ENCODE measurements at regions not wholly inside any gene's neighbourhood (a gene's known extent, or its start where the extent isn't known, plus 50 kb on each side); places are given as distances from the start of the nearest gene placed in this dataset.

DNA sequence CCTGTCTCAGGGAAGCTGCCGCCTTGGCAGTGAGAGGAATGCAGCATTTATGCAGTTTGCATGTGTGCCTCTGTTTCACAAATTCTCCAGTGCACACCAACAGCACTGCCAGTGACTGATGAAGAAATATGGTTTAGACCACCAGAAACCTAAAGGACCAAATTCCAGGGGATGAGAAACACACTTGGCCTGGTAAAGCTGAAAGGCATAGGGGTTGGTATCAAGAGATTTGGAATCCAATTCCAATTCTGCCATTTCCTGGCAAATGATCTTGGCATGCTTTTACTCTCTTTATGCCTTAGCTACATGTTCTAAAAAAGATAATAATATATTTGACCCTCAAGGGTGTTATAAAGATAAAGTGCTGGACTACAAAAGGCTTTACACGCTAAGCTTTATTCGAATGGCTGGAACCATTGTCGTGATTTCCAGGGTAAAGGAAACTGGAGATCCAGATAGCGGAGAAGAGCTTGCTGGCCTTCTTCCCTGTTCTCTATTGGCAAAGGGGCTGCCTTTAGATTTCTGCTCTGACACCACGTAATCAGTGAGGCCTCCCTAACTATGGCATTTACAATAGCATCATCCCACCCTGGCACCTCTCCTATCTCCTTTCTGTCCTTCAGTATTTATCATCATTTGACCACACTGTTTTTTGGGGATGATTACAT, 359.8 kb upstream of the ASIC2 start:
- no peak for DNase-seq

DNA sequence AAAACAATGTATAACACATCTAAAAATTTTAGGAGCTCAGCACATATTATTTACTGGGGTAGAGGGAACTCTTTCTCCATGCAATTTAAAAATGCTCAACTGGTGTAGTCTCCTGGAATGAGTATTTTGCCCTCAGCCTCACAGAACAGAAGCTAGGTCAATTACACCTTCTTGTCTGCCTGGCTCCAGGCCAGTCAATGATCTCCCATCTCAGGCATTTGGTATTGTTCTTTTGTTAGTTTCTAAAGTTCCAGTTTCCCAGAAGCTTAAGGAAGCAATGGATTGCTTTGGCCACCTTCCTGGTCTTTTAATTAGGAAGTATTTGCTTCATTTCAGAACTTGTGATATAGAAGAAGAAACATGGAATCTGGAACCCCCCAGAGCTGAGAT, 360.3 kb upstream of the ASIC2 start:
- no peak for DNase-seq

DNA sequence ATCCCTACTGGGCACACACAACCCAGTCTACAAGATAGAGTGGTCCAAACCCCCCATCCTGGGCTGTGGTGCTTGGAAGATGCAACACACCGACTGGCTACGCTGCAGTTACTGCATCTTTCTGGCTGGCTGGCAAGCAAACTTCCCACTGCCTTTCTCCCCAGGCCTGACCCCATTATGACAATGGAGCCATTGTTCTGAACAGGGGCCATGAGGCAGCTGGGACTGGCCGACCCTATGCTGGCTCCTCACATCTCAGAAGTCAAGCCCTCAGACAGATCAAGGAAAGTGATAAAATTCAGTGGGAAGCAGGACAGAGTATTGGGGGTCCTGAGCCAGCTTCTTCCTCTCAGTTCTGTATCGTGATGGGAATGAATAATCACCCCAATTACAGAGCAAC, 364.1 kb upstream of the ASIC2 start:
- no peak for DNase-seq

DNA sequence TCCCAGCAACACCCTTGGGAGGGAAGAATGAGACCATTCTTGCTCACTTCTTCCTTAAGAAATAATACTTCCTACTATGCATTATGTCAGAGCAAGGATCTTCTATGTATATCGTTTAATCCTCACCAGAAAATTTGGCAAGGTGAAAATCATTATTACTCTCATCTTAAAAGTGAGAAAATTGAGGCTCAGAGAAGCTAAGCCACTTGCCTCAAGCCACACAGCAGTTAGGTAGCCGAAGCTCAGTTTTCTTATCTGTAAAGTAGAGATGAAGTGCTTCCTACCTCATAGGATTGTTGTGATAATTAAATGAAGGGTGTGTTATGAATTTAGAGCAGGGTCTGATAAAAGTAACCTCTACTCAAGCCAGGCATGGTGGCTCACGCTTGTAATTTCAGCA, 368.9 kb upstream of the ASIC2 start:
- no peak for DNase-seq

DNA sequence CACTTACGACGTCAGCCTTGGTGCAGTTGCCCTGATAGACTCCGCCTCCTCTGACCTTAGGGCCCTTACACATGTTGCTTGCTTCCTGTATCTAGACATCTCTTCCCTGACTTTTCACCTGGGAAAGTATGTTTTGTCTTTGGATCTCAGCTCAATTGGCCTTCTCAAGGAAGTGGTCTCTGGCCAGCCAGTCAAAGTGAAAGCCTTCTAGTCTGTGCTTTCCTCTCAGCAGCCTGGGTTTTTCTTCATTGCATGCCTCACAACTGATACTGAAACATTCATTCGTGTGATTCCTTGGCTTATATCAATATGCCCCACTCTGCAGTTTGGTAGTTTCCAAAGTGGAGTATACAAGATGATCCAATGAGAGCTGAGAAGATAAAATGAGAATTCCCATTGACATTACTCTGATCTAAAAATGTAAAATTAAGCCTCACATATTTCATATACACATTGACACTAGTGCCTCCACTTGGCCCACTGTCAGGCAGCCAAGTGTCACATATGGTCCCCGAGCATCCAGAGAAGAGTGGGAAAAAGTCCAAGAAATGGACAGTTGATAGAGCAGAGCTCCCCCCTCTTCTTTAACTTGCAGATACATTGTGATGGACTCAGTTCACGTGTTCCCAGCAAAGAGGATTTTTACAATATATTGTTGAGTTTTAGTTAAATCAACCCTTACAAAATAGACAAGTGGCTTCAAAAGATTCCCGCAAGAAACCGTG, 371.2 kb upstream of the ASIC2 start:
- no peak for DNase-seq

DNA sequence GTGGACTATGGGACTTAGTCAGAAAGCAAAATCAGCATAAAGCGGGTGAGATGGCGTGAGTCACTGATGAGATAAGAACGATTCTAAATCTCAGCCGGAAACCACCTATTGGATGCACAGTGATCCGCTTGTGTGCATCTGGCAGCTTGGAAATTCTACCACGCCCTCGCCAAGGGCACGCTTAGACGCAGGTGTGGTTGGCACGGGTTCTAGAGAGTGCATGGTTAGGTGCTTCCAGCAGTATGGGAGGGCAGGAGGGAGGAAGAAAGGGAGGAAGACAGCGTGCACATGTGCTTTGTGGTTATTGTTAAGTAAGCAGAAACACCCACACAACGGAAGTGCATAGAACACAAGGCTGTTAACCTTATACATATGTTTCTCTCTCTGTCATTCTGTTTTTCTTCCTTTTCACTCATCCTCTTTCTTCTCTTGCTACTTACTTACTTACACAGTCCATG, 374.0 kb upstream of the ASIC2 start:
- DNase-seq, result no peak

DNA sequence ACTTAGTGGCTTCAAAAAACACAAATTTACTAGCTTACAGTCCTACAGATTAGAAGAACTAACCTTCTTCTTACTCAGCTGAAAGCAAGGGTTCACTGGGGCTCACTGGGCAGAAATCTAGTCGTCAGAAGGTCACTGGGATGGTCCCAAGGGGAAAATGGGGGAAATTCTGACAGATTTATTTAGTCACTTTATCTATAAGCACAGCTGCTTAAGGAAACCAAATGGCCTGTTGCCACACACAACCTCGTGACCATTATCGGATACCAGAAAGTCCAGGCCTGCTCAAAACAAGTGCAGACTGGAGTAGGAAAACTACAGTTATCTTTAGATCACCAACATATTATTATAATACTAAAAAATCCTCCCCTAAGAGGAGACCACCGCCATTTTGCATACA, 374.6 kb upstream of the ASIC2 start:
- DNase-seq, result no peak

DNA sequence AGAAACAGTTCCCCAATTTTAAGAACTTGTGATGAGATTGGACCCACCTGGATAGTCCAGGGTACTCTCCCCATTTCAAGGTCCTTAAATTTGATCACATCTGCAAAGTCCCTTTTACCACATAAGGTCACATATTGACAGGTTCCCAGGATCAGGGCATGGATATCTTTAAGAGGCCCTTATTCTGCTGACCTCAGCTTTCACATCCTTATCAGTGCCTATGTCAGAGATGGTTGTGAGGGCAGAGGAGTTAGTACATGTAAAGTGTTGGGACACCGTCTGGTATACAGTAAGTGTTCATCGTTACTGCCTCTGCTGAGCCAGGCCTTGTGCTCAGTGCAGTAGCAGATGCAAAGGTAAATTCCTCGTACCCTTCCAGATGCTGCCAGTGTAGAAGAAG, 375.4 kb upstream of the ASIC2 start:
- DNase-seq, result no peak

DNA sequence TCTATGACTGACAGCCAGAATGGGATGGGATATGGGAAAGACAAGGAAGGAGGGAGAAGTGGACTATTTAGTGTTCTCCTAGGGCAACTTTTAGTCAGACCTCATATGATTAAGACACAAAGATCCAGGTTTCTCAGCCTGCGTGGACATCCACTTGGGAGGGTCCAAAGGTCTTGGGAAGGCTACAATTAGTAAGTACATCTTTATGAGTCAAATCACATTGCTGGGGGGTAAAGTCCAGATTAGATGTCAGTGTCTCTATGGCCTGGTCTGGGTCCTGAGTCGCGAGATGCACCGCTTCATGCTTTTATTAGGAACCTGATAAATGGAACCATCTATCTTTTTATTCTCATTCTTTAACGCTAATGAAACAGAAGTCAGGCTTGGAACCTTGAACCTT, 378.4 kb upstream of the ASIC2 start:
- no peak for DNase-seq

DNA sequence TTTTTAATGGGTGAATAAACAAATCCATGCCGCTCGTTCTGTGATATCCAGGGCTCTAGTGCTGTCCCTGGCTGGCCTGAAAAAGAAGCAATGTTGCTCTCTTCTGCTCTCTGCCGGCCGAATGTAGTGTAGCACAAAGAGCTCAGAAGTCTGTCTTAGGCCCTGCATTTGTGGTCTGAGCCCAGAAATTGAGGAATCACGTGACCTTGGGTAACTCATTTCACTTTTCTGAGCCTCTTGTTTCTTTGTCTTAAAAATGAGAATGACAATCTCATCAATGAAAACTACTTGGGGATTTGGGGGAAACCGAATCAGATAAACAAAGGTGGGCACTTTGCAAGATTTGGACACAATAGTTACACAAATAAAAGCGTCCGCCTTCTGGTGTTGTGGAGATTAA, 381.6 kb upstream of the ASIC2 start:
- DNase-seq, result peak; percentile 7 to 21

DNA sequence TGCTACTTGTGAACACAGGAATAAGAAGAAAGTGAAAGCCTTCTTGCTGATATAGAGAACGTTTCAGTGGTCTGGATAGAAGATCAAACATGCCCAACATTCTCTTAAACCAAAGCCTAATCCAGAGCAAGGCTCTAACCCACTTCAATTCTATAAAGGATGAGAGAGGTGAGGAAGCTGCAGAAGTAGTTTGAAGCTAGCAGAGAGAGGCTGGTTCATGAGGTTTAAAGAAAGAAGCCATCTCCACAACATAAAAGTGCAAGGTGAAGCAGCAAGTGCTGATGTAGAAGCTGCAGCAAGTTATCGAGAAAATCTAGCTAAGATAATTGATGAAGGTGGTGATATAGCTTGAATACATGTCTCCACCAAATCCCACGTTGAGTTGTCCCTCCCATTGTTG, 383.3 kb upstream of the ASIC2 start:
- no peak for DNase-seq

DNA sequence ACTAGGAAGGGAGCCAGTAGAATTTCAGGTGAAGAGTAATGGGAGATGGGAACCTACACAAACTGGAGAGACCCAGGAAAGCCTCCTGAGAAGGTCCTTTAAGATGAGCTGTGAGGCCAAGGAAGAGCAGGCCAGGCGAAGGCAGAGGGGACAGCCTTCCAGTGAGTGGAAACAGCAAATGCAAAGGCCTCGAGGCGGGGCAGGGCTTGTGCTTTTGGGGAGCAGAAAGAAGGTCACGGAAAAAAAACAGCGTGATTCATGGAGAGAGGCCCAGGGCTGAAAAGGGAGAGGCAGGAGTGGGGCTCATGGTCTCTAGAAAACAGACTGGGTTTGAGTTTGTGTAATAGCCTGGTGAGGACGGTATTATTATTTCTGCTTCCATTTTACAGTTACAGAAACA, 386.5 kb upstream of the ASIC2 start:
- DNase-seq, result no peak

DNA sequence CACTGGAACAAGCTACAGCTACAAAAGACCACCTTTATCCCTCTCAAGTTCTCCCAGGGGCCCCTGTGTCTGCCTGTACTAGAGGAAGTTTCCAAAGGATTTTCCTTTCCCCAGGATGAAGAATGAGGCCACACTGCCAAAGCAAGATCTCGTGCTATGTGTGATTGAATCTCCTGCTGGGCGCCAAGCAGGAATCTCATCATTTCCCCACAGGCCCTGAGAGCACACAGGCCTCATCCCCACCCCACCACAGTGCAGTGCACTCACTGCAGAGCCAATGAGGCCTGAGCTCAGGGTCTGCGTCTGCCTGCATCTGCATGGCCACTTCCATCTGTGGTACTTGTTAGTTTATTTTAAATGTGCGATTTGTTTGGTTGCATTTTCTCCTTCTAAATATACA, 387.4 kb upstream of the ASIC2 start:
- DNase-seq, result no peak

DNA sequence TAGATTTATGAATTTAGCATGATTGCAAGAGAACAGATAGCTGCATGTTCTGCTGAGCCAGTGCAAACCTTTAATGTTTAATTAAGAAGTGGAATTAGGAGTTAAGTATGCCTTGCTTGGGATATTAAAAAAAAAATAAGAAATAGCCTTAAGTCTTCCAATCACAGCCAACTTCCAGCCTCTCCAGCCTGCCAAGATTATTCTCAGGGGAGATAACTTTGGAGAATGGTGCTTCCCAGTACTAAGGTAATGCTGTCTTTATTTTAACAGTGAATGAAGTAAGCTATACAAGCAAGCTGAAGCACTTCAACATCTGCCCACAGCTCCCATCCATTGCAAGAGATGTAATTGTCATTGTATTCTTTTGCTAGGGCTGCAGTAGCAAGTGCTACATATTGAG, 389.5 kb upstream of the ASIC2 start:
- no peak for DNase-seq

DNA sequence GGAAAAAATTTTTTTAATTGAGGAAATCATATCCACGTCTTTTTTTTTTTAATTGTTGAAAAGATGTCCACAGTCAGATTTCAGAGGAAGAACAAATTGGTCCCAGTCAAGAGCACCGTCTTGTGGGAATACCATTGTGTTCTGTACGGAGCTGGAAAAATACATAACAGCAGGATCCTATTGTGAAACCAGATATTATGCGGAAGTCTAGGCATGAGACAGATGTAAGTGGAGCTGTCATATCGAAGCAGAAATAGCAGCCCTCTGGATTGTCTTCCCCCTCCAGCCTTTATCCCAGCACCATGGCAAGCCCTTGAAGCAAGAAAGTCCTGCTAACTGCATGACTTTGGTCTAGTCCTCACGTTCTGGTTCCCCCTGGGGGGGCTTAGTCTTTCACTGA, 391.6 kb upstream of the ASIC2 start:
- DNase-seq, result no peak

DNA sequence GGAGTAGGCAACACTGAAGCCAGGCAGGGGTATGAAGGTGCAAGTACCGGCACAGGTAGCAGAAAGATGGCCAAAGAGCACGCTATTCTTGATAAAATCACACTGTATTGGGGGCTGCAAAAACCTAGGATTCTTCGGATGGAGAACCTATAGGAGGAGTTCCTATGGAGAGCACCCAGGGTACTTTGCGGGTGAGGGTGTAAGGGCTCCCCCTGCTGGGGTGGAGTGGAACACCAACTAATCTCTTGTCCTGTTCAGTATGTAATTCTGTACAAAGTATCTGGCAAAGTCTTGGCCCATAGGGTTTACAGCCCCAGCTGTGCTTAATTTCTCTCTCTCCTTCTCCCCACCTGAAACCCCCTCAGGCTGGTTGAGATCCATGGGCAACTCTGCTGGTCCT, 393.1 kb upstream of the ASIC2 start:
- DNase-seq, result no peak

DNA sequence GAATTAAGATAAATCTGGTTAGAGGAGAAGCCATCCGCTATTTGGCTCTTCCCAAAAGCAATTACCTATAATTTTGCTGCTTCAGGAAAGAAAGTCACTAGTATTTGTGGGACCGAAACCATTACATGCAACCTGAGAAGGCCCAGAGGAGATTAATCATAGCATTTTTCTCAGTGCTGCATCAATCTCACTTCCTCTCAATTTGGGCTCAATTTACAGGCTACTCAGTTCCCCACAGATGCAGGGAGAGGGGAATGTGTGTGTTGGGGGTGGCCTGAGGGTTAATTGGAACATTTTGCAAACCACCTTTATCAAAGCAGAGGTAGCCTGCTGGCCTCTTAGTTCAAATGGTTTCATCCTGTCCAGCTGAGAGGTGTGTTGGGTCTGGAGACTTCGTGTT, 394.7 kb upstream of the ASIC2 start:
- DNase-seq, result no peak

DNA sequence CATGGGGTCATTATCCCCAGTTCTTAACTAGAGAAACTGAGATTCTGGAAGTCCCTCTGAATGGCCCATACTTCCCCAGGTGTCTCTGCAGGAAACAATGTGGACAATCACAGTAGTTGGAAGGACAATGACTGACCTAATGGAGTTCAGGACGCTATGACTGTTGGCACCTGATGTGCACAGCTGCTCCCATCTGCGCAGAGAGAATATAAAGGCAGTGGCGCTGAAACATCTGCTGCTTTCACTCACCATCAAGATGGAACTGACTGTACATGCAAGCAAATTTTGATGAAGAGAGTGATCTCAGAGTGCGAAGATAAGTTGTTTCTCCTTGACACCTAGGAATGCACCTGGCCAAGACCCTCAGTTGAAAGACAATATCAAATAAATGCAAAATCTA, 395.7 kb upstream of the ASIC2 start:
- no peak for DNase-seq

DNA sequence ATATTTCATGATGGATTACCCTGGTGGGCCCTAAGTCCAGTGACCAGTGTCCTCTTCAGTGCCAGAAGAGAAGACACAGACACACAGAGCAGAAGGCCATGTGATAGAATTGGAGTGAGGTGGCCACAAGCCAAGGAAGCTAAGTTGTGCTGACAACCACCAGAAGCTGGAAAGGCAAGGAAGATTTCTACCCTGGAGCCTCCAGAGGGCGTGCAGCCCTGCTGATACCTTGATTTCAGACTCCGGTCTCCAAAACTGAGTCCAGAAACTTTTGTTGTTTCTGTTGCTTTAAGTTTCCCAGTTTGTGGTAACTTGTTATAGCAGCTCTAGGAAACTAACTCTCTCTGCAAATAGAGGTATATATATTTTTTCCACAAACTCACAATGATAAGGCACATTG, 396.6 kb upstream of the ASIC2 start:
- no peak for DNase-seq

DNA sequence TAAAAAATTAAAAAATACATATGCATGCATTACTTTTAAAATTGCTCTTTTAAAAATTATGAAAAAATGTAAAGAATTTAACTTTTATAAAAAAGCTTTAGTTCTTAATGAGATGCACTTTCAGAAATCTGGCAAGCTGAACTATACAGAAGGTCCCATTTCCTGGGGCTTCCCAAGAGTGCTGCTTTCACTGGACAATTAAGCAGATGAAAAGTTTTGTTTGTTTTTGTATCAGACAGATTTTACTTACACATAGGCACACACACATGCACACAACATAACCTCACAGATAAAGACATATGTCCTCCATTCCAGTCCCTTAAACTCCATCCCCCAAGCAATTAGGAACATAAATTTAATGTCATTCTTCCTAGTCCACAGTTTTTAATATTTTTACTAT, 402.3 kb upstream of the ASIC2 start:
- no peak for DNase-seq

DNA sequence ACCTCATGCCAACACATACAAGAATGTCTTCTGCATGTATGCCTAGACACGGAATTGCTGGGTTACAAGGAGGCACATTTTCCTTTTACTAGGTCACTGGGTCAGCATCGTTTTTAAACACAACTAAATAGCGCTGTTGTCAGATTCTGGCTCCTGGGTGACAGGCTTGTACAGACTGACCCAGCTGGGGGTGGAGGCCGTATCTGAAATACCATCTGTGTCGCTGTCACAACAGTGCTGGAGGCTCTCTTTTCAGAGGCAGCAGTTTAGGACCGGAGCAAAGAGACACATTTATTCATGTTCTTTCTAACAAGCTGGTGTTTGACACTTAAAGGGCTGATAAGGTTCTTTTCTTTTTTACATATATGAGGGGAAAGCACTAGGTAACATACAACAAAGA, 403.0 kb upstream of the ASIC2 start:
- DNase-seq, result no peak

DNA sequence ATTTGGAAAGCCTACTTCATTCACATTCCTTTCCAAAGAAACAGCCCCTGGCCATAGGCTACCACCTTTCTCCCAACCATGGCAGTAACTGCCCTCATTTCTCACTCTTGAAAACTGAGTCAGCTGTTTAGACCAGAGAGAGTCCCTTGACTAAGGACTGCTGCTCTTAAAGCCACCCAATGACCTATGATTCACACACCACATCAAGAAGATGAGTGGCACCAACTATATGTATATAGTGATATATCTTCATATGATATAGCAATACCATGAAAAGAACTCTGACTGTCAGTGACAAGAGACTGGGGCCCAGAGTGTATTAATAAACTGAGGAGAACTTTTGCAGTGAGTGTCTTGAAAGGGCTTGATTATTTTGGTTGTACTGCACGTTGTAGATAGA, 404.5 kb upstream of the ASIC2 start:
- no peak for DNase-seq

DNA sequence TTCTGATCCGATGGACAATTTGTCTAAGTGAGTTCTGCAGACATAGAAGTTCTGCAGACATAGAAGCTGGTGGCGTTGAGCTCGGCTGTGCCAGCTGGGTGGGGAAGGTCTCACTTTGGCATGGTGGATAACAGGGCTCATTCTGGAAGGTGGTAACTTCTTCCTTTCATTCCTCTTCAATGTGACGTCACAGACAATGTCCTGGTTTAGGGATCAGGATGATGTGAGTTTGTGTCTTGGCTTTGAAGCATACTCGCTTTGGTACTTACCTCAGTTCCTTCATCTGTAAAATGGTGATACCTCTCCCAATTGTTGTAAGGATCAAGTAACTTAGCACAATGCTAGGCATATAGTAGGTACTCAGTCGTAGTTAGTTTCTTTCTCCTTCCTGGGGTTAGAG, 408.8 kb upstream of the ASIC2 start:
- DNase-seq, result no peak

DNA sequence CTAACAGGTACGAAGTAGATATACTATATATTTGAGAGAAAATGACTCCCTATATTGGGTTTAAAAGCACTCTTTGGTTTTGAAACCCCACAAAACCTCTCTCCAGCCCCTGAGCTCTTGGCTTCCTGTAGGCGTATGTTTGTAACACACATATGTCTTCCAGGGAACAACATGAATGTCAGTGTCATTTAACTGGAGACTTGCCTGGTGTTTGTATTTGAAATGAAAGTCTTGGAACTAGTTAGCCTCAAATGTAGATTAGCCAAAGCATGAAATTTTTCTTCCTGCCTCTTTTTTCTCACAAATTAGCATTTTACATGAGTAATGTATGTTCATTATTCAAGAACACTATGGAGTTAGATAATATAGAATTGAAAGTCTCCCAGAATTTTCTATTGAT, 411.8 kb upstream of the ASIC2 start:
- no peak for DNase-seq

DNA sequence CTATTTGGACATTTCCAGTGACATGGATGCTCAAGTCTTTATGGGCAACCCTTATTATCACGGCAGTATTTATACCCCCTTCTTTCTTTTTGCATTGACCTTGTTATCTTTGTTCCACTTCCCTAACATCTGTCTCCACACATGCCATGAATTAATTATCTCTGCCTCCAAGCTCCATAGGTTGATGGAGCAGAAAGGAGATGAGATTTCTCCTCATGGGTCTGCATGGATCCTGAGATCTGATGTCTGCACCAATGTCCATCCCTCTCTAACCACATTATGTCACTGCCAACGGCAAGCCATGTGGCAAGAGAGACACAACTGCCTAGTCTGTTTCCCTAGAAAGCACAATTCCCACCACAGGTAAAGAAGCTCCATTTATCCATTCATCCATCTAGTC, 416.8 kb upstream of the ASIC2 start:
- no peak for DNase-seq

Measured in SW 1271 (cell line).